H1 (cell line): ENCODE measurements at regions not wholly inside any gene's neighbourhood (a gene's known extent, or its start where the extent isn't known, plus 50 kb on each side); places are given as distances from the start of the nearest gene placed in this dataset.

Source experiments
- JUND ChIP-seq: IDR thresholded peaks from 2 replicates; pipeline ENCODE4 v1.6.1; 2011; ENCODE audit warnings: mild to moderate bottlenecking, improper control_type of control experiment, low read length
- MAFK ChIP-seq: IDR thresholded peaks from 2 replicates; pipeline ENCODE4 v1.6.1; 2012; ENCODE audit warnings: low read depth, mild to moderate bottlenecking, improper control_type of control experiment, low read length
- SP4 ChIP-seq: IDR thresholded peaks from 2 replicates; pipeline ENCODE4 v1.6.1; 2012; ENCODE audit warnings: low read length, inconsistent platforms
- TBP ChIP-seq: IDR thresholded peaks from 2 replicates; pipeline ENCODE4 v1.6.1; 2011; ENCODE audit warnings: low read depth, low read length, improper control_type of control experiment

DNA sequence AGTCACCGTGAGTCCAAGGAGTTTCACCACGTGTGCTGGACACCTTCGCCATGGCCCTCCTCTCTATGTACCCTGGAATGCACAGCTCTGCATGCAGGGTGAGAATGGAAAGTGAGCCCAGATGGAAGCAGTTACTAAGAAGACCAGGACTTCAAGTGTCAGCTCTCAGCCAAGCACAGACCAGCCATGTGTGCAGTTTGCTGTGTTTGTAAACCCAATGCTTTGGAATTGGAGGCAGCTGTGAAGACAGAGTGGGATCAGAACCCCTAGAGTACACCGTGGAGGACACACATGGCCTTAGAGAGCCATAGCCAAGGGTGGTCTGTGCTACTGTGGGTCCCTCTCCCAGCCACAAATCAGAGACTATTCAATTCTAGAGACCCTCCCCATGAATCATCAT, 655.5 kb upstream of the ID2 start (continued):
- TF ChIP-seq SP4 (no peak), MAFK (no peak), JUND (no peak), TBP (no peak)
